Posterior cingulate gyrus (tissue), 11 donors: ENCODE measurements at regions not wholly inside any gene's neighbourhood (a gene's known extent, or its start where the extent isn't known, plus 50 kb on each side); places are given as distances from the start of the nearest gene placed in this dataset.

ENCODE experiments used
- DNase-seq, 10 donors: peaks; one replicate each; pipeline versions ENCODE4 v3.0.0 to v3.0.0-alpha.2; 2020 to 2021; ENCODE audit warnings: mixed read lengths in 3 of 10
- intact Hi-C: fragments of 100-400 bp; cut with DNase I; formaldehyde crosslinking; loops from one replicate; pipeline ENCODE4 v1.15.1; 2023

- no peak for DNase-seq
- intact Hi-C loops: no loop called here
Observed at GRCh38 chr5:173792781-173793547, 95.2 kb upstream of the CPEB4 start.

DNA sequence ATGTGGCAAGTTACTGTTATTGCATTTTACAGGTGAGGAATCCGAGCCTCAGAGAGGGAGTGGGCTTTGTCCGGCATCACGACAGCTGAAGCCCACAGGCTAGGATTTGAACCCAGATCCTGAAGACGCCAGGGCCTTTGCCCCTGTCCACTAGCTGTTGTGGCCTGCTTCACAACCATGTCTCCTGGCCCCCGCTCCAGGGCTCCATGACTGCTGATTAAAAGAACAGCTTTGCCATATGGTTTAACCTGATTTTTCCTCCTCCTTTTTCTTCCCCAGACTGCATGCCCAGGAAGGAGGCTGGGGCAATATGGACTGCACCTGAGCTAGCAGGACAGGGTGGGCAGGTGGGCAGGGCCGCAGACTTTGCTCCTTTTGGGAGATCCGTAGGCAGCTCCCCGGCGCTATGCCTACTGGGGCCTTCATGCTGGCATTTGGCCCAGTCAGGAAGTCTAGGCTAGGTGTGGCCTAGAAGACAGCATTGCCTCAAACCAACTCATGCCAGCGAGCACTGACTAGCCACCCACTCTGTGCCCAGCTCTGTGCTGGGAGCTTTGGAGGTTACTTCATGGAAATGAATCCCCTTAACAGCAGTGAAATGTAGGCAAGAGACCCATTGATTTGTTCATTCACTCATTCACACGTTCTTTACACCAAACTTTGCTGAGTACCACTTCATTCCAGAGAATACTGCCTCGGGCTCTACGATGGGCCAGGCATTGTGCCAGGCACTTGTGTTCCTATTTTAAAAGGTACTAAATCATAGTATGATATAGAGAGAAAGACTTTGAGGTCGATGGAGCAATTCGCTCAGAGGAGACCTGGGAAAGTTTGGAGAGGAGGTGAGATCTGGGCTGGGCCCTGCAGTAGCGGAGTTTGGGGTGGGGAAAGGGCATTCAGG is 94.3 kb upstream of the CPEB4 start:
- intact Hi-C loops: no loop called here
- DNase-seq: no peak

DNA sequence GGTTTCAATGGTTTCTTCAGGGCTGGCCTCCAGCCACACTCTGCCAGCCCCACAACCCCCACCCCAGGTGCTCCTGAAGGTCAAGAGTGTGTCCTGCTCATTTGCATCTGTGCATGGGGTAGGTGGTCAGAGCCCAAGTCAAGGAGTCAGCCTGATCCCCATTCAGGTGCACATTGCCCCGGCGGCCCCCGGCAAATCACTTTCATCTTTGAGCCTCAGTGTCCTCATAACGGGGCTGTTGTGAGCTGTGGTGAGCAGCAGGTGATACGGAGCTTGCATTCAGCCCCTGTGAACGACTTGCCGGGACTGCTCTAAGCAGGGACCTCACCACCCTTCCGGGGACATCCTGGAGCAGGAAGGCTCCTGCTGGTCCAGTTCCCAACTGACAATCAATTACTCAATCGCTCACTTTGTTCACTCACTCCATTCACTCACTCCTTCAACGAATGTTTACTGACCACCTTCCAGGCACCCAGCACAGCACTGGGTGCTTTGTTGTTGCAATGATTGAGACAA is 93.2 kb upstream of the CPEB4 start:
- intact Hi-C loops: no loop called here
- DNase-seq: no peak

- intact Hi-C loops: no loop called here
- DNase-seq: no peak
Observed at GRCh38 chr5:173795601-173796000, 92.5 kb upstream of the CPEB4 start.

GRCh38 chr5:173796721-173797495 is 91.2 kb upstream of the CPEB4 start:
- intact Hi-C loops: no loop called here
- DNase-seq: no peak

DNA sequence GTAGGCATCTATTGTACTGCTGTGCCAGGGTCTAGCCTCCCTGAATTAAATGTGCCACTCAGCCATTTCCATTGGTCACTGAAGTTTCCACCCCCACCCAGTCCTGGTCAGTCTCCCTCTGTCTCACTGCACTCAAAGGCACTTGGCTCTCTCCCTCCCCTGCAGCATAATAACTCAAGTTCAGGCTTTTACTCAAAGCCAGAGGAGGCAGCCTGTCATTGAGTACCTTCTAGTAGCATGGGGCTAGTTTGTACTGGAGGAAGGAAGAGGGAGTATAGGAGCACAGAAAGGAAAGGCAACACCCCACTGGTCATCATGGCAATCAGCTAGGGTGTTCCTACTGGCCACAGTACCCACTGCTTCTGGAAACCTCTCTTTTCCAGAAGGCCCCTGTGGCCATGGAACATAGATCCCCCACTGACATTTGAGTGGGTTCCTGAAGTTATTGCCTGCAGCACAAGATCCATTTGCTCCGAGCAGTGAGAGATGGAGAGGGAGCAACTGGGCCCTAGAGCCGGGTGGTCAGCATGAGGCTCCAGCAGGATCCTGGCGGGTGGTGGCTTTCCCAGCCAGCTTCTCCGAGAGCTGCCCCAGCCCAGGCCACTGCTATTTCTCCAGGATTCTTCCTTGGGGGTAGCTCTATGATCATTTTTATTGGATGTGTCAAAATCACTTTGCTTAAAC is 89.9 kb upstream of the CPEB4 start:
- intact Hi-C loops: no loop called here
- no peak for DNase-seq

- intact Hi-C loops: no loop called here
- no peak for DNase-seq
Observed at GRCh38 chr5:173800340-173800739, 87.8 kb upstream of the CPEB4 start.

DNA sequence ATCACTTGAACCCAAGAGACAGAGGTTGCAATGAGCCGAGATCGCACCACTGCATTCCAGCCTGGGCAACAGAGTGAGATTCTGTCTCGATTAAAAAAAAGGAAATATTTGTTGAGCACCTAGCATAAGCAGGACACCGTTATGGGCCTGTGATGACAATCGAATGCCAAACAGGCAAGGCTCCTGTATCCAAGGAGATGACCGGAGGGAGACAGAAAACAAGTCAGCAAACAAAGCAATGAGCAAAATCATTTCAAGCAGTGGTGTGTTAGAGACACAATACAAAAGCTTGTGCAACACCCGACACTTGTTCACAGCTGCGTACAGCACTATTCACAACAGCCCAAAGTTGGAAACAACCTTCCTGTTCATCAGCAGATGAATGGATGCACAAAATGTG is 87.1 kb upstream of the CPEB4 start:
- no peak for DNase-seq
- intact Hi-C loops: no loop called here

DNA sequence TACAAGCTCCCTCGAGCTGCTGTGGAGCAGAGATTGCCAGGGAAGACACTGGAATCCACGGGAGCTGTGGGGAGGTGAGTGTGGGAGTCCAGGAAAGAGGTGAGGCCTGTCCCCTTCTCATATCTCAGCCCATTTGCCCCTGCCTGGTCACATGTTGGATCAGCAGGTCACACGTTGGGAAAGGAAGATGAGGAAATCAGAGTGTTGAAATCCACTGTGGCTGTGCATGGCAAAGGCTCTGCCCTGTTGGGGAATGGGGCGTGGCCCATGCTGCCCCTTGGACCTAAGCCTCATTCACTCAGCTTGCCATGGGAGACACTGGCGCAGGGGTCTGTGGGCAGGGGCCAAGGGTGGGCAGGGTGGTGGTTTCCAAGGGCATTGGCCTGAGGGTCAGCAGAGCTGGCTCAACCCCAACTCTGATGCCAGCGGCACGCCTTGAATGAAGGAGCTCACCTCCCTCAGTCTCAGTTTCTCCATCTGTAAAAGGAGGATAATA is 85.4 kb upstream of the CPEB4 start:
- no peak for DNase-seq
- intact Hi-C loops: no loop called here

GRCh38 chr5:173804579-173804978 is 83.6 kb upstream of the CPEB4 start:
- DNase-seq: no peak

GRCh38 chr5:173806270-173807035 is 81.7 kb upstream of the CPEB4 start:
- DNase-seq: no peak
- intact Hi-C loops: no loop called here

More at GRCh38 chr5:173804579-173804978, 83.6 kb upstream of the CPEB4 start:
- intact Hi-C loops: no loop called here

- intact Hi-C loops: no loop called here
- DNase-seq: peak in 3 of 10 donors; percentile 15 to 31 (median 21)
Observed at GRCh38 chr5:173807181-173807655, 80.9 kb upstream of the CPEB4 start.

DNA sequence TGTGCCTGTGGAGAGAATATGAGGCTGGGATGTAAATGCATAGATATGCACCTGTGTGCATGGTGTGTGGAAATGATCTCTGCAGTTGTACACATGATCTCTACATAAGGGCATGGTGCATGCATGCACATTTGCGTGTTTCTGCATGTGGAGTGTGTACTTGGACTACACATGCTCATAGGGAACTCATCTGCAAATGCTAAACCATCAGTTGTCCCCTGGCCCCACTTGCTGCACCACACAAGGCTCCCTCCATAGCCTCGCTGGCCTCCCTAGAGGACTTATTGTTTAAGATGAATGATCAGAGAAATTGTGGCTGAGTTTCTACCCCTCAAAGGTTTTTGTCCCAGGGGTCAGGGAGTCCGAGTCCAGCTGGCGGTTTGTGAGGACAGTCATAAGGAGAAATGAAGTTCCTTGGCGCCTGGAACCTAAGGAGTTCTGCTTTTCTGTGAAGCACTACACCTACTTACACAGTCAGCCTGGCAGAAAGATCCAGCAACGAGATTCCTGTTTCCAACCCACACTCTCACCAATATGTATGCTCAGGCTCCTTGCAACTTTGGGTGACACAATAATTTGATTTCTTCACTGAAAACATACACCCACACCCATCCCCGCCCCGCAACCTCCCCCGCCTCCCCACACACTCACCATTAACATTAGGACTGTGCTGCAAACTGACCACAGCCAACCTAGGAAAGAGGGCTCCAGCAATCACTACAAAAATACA is 79.9 kb upstream of the CPEB4 start:
- no peak for DNase-seq
- intact Hi-C loops: no loop called here

DNA sequence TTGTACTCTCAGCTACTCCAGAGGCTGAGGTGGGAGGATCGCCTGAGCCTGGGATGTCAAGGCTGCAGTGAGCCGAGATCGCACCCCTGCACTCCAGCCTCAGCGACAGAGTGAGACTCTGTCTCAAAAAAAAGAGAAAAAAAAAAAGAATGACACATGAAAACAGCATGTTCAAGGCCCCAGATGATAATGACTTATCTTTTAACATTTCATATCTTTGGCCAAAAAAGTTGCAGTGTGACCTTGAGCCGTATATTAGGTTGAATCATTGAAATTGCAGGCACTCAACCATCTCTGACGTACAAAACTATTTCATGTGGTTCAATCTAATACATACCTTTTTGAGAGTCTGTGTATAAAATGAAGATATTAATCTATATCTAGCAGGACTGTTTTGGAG is 79.1 kb upstream of the CPEB4 start:
- no peak for DNase-seq
- intact Hi-C loops: no loop called here

- intact Hi-C loops: no loop called here
- DNase-seq: no peak
Observed at GRCh38 chr5:173812811-173813550, 75.2 kb upstream of the CPEB4 start.

DNA sequence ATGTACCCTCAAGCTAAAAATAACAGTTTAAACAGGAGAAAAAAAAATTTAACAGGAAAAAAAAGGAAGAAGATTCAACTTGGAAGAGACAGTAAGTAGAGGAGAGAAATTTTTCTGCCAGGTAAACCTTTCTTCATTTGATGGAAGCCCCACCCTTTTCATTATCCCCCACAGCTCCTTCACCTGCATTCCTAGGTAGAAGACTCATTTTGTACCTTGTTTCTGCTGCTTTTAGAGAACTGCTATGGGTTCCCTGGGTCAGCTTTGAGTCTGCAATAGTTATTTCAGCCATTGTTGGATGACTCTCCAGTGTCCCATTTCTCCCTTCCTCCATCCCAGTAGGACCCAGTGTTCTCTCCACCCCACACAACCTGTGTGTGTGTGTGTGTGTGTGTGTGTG is 74.1 kb upstream of the CPEB4 start:
- DNase-seq: no peak
- intact Hi-C loops: no loop called here

- DNase-seq: no peak
- intact Hi-C loops: no loop called here
Observed at GRCh38 chr5:173815571-173815970, 72.6 kb upstream of the CPEB4 start.

DNA sequence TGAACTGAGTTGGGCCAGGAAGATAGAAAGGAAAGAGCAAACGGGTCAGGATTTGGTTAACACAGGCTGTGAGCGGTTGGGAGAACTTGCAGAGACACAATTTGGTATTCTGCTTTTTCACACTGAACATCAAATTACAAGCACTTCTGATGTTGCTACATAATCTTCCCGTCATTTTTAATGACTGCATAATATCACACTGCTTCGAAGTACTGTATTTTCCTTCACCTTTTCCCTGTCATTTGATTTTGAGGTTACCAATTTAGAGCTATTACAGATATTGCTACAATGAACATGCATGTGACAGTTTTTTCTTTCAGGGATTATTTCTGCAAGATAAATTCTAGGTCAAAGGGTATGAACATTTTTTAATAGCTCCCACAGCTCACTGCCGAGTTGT is 71.4 kb upstream of the CPEB4 start:
- DNase-seq: no peak
- intact Hi-C loops: no loop called here
